Ascending aorta (tissue), 2 donors: ENCODE measurements at regions not wholly inside any gene's neighbourhood (a gene's known extent, or its start where the extent isn't known, plus 50 kb on each side); places are given as distances from the start of the nearest gene placed in this dataset.

Experiments used
- DNase-seq, 2 donors: peaks; one replicate each; pipeline ENCODE4 v3.0.0-alpha.2; 2019; ENCODE audit warnings: low spot score in 2 of 2
- H3K27ac ChIP-seq, 2 donors: fragments of 200-600 bp; sonication (generic); one replicate each; pipeline ENCODE4 v1.5.1; 2016 to 2017; ENCODE audit warnings: mild to moderate bottlenecking in 1 of 2
- H3K27me3 ChIP-seq: fragments of 200-600 bp; sonication (generic); one replicate; pipeline ENCODE4 v1.5.1; 2017
- H3K36me3 ChIP-seq, 2 donors: fragments of 200-600 bp; sonication (generic); one replicate each; pipeline ENCODE4 v1.5.1; 2016
- H3K4me1 ChIP-seq, 2 donors: fragments of 200-600 bp; sonication (generic); one replicate each; pipeline ENCODE4 v1.5.1; 2016 to 2017; ENCODE audit warnings: mild to moderate bottlenecking in 1 of 2
- H3K4me3 ChIP-seq, 2 donors: fragments of 200-600 bp; sonication (generic); one replicate each; pipeline ENCODE4 v1.5.1; 2016 to 2017; ENCODE audit warnings: mild to moderate bottlenecking in 1 of 2
- H3K9me3 ChIP-seq, 2 donors: fragments of 200-600 bp; sonication (generic); one replicate each; pipeline ENCODE4 v1.5.1; 2016
- intact Hi-C: fragments of 100-400 bp; cut with DNase I; formaldehyde crosslinking; loops from one replicate; pipeline ENCODE4 v1.15.1; 2023
- TF ChIP-seq, protein P1 (sequence below), 3 experiments: fragments of 200-600 bp in 2 of 3; fragments of 450-650 bp in 1 of 3; sonication (generic) in 2 of 3; IDR thresholded peaks; one replicate each; pipeline ENCODE4 v1.5.1; 2016 to 2019; ENCODE audit warnings: antibody characterized with exemption in 3 of 3, mild to moderate bottlenecking in 1 of 3, moderate library complexity in 1 of 3

DNA sequence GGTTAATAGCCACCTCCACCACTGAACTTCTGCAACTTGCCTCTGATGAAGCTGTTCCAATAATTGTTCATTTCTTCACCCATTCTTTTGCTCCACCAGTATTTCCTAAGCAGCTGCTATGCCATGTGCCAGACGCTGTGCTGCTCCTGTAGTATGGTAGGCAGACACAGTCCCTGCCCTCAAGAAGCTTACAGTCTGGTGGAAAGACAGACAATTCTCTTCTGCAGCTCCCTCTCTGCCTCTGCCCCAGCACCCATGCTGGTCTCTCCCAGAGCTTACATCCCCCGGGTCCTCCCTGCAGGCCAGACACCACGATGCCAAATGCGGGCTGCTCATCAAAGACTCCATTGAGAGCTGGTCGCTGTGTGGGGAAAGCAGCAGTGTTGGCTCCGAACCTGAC lies 111.6 kb upstream of the ESRRB start:
- intact Hi-C loops, result no loop called here
- Histone ChIP-seq H3K36me3 (no peaks in the 10 kb centered on the region), H3K4me1 (peaks cover 0 to 3% of the 10 kb centered on the region in 2 donors), H3K27me3 (no peaks in the 10 kb centered on the region), H3K9me3 (no peaks in the 10 kb centered on the region), H3K4me3 (no peak overlapping the region), H3K27ac (no peak overlapping the region)
- no peak for DNase-seq
- TF ChIP-seq, protein P1, sequence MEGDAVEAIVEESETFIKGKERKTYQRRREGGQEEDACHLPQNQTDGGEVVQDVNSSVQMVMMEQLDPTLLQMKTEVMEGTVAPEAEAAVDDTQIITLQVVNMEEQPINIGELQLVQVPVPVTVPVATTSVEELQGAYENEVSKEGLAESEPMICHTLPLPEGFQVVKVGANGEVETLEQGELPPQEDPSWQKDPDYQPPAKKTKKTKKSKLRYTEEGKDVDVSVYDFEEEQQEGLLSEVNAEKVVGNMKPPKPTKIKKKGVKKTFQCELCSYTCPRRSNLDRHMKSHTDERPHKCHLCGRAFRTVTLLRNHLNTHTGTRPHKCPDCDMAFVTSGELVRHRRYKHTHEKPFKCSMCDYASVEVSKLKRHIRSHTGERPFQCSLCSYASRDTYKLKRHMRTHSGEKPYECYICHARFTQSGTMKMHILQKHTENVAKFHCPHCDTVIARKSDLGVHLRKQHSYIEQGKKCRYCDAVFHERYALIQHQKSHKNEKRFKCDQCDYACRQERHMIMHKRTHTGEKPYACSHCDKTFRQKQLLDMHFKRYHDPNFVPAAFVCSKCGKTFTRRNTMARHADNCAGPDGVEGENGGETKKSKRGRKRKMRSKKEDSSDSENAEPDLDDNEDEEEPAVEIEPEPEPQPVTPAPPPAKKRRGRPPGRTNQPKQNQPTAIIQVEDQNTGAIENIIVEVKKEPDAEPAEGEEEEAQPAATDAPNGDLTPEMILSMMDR (IDR thresholded peaks at IDR 0.05), result no peak

DNA sequence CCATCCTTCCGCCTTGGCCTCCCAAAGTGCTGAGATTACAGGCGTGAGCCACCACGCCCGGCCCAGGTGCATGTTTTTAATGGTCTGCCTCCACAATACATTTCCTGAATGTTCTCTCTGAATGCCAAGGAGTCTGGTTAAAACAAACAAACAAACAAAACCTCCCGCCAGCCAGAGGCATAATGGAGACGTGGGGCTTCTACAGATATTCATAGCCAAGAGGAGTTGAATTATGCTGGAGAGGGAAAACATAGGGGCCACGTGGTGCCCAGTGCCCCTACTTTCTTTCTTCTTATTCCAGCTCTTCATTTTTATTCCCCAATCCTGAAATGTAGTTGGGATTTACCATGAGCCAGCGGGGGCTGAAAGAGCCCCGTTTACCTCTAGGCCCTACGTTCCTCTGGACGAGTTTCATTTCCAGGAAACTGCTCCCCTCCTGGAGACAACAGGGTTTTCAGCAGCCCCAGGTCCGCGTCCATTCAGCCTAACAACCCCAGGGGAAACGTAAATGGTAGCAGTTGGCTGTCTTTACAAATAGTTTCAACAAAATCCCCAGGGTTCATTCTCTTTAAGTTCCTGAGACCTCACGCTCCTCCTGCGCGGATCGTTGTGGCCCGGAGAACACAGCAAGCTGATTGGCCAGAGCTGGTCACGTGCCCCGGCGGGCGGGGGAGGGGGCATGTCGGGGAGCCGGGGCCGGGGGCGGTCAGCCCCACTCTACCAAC lies 108.5 kb upstream of the ESRRB start:
- intact Hi-C loops, result no loop called here
- no peak for DNase-seq
- Histone ChIP-seq H3K9me3 (no peaks in the 10 kb centered on the region), H3K27me3 (no peaks in the 10 kb centered on the region), H3K36me3 (no peaks in the 10 kb centered on the region), H3K27ac (no peak overlapping the region), H3K4me3 (peak overlapping the region; percentile 40 to 62), H3K4me1 (peaks cover 0 to 3% of the 10 kb centered on the region in 2 donors)
- TF ChIP-seq, protein P1 (IDR thresholded peaks at IDR 0.05), result peak in 1 of 3 experiments; percentile 9

DNA sequence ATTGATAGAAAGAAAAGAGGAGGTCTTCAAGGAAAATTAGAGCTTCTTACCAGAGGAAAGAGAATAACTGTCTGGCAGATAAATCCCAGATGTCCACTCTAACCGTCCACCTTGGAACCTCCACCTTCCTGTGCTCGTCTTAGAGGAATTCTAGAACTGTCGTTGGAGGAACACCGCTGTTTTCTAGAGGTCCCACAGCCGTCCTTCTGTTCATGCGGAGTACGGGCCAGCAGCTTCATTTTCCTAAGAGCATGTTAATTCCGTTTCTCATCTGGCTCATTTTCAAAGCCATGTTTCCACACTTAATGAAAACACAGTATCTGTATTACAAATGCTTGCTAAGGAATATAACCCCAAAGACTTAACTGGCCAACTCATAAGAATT lies 107.9 kb upstream of the ESRRB start:
- peaks cover 0 to 3% of the 10 kb centered on the region in 2 donors for H3K4me1 ChIP-seq
- TF ChIP-seq, protein P1 (IDR thresholded peaks at IDR 0.05), result no peak
- no peak for DNase-seq
- H3K27me3 ChIP-seq, result no peaks in the 10 kb centered on the region
- H3K36me3 ChIP-seq, result no peaks in the 10 kb centered on the region
- H3K4me3 ChIP-seq, result peak overlapping the region; percentile 40 to 62
- intact Hi-C loops, result no loop called here
- H3K9me3 ChIP-seq, result no peaks in the 10 kb centered on the region
- no peak overlapping the region for H3K27ac ChIP-seq

DNA sequence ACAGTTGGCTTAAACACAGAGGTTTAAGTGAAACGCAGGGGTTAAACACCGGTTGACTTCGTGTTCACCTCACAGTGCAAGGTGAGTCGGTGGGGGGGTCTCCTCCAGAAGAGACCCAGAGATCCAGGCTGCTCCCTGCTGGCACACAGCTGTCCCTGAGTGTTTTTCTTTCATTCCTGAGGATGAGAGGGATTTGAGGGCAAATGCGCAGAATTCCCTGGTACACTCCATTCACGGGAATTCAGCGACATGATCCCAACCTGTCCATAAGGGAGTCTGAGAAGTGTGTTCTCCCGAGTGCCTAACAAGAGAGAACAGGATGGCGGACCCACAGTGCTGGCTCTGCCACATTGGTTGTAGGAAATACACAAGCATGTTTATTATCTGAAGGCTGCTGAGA lies 107.2 kb upstream of the ESRRB start:
- TF ChIP-seq, protein P1 (IDR thresholded peaks at IDR 0.05), result no peak
- Histone ChIP-seq H3K27ac (no peak overlapping the region), H3K4me3 (no peak overlapping the region), H3K4me1 (peaks cover 0 to 3% of the 10 kb centered on the region in 2 donors), H3K27me3 (no peaks in the 10 kb centered on the region), H3K36me3 (no peaks in the 10 kb centered on the region), H3K9me3 (no peaks in the 10 kb centered on the region)
- intact Hi-C loops, result no loop called here
- no peak for DNase-seq

DNA sequence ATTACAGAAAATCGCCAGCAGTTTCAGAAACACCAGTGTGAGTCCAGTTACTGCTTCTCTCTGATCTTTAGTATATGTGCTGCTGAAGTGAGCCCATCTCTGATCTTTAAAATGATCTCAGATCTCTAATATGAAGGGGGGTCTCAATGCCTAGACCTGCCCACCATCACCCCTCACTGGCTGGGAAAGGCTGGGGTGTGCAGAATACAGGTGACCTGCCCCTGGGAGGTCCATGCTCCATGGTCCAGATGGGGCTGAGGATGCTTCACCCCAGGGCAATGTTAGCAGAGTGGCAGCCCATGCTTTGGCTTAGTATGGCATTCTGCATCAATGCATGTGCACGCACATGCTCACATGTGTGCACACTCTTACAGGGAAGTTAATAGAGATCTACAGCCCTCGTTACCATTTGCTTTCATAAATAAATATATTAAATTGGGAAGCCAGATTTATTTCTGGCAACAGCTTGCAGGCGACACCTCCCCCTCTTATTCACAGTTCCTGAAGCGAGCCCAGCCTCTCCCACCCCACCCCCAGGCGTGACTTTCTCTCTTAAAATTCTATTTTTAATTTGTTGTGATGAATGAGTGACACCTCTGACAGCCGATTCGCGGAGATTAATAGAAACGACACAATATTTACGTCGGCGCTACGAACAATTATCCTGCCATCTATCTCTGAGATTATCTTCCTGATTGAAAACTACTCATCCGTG lies 104.7 kb upstream of the ESRRB start:
- no peak overlapping the region for H3K4me3 ChIP-seq
- H3K36me3 ChIP-seq, result no peaks in the 10 kb centered on the region
- no peak for DNase-seq
- H3K9me3 ChIP-seq, result no peaks in the 10 kb centered on the region
- H3K4me1 ChIP-seq, result peaks cover 0 to 3% of the 10 kb centered on the region in 2 donors
- TF ChIP-seq, protein P1 (IDR thresholded peaks at IDR 0.05), result no peak
- no peak overlapping the region for H3K27ac ChIP-seq
- H3K27me3 ChIP-seq, result no peaks in the 10 kb centered on the region
- intact Hi-C loops, result no loop called here
